ENCODE measurements at regions not wholly inside any gene's neighbourhood (a gene's known extent, or its start where the extent isn't known, plus 50 kb on each side); places are given as distances from the start of the nearest gene placed in this dataset.

- intact Hi-C loops (cut with DNase I) = no loop called here
- H3K27ac ChIP-seq = no peak overlapping the region
- no peak for DNase-seq
- TF ChIP-seq CTCF (IDR thresholded peaks at IDR 0.05) = no peak
- no peak for TF ChIP-seq POLR2A (IDR thresholded peaks at IDR 0.05)
- no peak for ATAC-seq
- peaks cover 5% of the 10 kb centered on the region for H3K4me1 ChIP-seq
- no peak overlapping the region for H3K4me3 ChIP-seq
- no peaks in the 10 kb centered on the region for H3K9me3 ChIP-seq
- 100% methylated on average over 1 of the region's 1 CpG; no CpG with 5 or more reads in 1 of the 2 donors for WGBS, 2 donors
- no peaks in the 10 kb centered on the region for H3K36me3 ChIP-seq (replicated peaks in 1 of 2; ENCODE audit: insufficient read depth in 1 of 2, low read depth in 2 of 2)
- peaks cover 0 to 6% of the 10 kb centered on the region in 2 donors for H3K27me3 ChIP-seq
Observed at GRCh38 chr18:22477222-22477621, 59.5 kb upstream of the CTAGE1 start.

GRCh38 chr18:22482948-22483347, 65.2 kb upstream of the CTAGE1 start:
- no peak overlapping the region for H3K4me3 ChIP-seq
- TF ChIP-seq POLR2A (IDR thresholded peaks at IDR 0.05) (no peak), CTCF (IDR thresholded peaks at IDR 0.05) (no peak)
- H3K4me1 ChIP-seq = no peaks in the 10 kb centered on the region
- no peaks in the 10 kb centered on the region for H3K27me3 ChIP-seq
- DNase-seq = no peak
- intact Hi-C loops (cut with DNase I) = no loop called here
- ATAC-seq = no peak
- no peak overlapping the region for H3K27ac ChIP-seq
- H3K9me3 ChIP-seq = no peaks in the 10 kb centered on the region
- no peaks in the 10 kb centered on the region for H3K36me3 ChIP-seq (replicated peaks in 1 of 2; ENCODE audit: insufficient read depth in 1 of 2, low read depth in 2 of 2)
- 76 to 89% methylated on average over 3 of the region's 3 CpGs for WGBS, 2 donors

GRCh38 chr18:22483407-22483806, 65.7 kb upstream of the CTAGE1 start:
- H3K4me3 ChIP-seq = no peak overlapping the region
- 82% methylated on average over 5 of the region's 5 CpGs for WGBS, 2 donors

GRCh38 chr18:22484471-22484870, 66.8 kb upstream of the CTAGE1 start:
- no peaks in the 10 kb centered on the region for H3K27me3 ChIP-seq
- WGBS, 2 donors = 97 to 98% methylated on average over 2 of the region's 2 CpGs
- H3K4me3 ChIP-seq = no peak overlapping the region
- no peak overlapping the region for H3K27ac ChIP-seq
- H3K36me3 ChIP-seq (replicated peaks in 1 of 2; ENCODE audit: insufficient read depth in 1 of 2, low read depth in 2 of 2) = no peaks in the 10 kb centered on the region
- ATAC-seq (no peak), DNase-seq (no peak)
- intact Hi-C loops (cut with DNase I) = no loop called here
- peaks cover 4% of the 10 kb centered on the region for H3K4me1 ChIP-seq
- H3K9me3 ChIP-seq = no peaks in the 10 kb centered on the region
- TF ChIP-seq POLR2A (IDR thresholded peaks at IDR 0.05) = no peak
- TF ChIP-seq CTCF (IDR thresholded peaks at IDR 0.05) = no peak

More at GRCh38 chr18:22483407-22483806, 65.7 kb upstream of the CTAGE1 start:
- TF ChIP-seq POLR2A (IDR thresholded peaks at IDR 0.05) (no peak), CTCF (IDR thresholded peaks at IDR 0.05) (no peak)
- Histone ChIP-seq H3K36me3 (replicated peaks in 1 of 2; ENCODE audit: insufficient read depth in 1 of 2, low read depth in 2 of 2) (no peaks in the 10 kb centered on the region), H3K9me3 (no peaks in the 10 kb centered on the region), H3K27me3 (no peaks in the 10 kb centered on the region), H3K4me1 (no peaks in the 10 kb centered on the region), H3K27ac (no peak overlapping the region)
- intact Hi-C loops (cut with DNase I) = no loop called here
- ATAC-seq (no peak), DNase-seq (no peak)

- peaks cover 15% of the 10 kb centered on the region for H3K4me1 ChIP-seq
- no peak overlapping the region for H3K4me3 ChIP-seq
- DNase-seq = no peak
- no peaks in the 10 kb centered on the region for H3K9me3 ChIP-seq
- WGBS, 2 donors = 60 to 70% methylated on average over 6 of the region's 6 CpGs
- no peaks in the 10 kb centered on the region for H3K36me3 ChIP-seq (replicated peaks in 1 of 2; ENCODE audit: insufficient read depth in 1 of 2, low read depth in 2 of 2)
- no peak overlapping the region for H3K27ac ChIP-seq
- H3K27me3 ChIP-seq = no peaks in the 10 kb centered on the region
- no peak for ATAC-seq
- intact Hi-C loops (cut with DNase I) = no loop called here
- TF ChIP-seq POLR2A (IDR thresholded peaks at IDR 0.05) (no peak), CTCF (IDR thresholded peaks at IDR 0.05) (no peak)
Observed at GRCh38 chr18:22485808-22486244, 68.1 kb upstream of the CTAGE1 start.

All from body of pancreas (tissue), 4 donors.